ENCODE measurements at regions not wholly inside any gene's neighbourhood (a gene's known extent, or its start where the extent isn't known, plus 50 kb on each side); places are given as distances from the start of the nearest gene placed in this dataset.
"Not testable (repeated sequence)": the region's sequence is repeated elsewhere in the genome, so short reads cannot be mapped to it uniquely, and the experiment has no call there.

GRCh38 chr1:224032608-224033276 lies 81.2 kb upstream of the FBXO28 start:
- not testable (repeated sequence) for H3K27ac ChIP-seq

- not testable (repeated sequence) for H3K27ac ChIP-seq
Measured at GRCh38 chr1:224031986-224032385, 81.9 kb upstream of the FBXO28 start.

GRCh38 chr1:224030257-224030656 lies 83.7 kb upstream of the FBXO28 start:
- H3K27ac ChIP-seq, result not testable (repeated sequence)

GRCh38 chr1:224029286-224030025 lies 84.5 kb upstream of the FBXO28 start:
- not testable (repeated sequence) for H3K27ac ChIP-seq

GRCh38 chr1:224028802-224029201 lies 85.1 kb upstream of the FBXO28 start:
- not testable (repeated sequence) for H3K27ac ChIP-seq

GRCh38 chr1:224023122-224023521 lies 90.8 kb upstream of the FBXO28 start:
- not testable (repeated sequence) for H3K27ac ChIP-seq

- not testable (repeated sequence) for H3K27ac ChIP-seq
Measured at GRCh38 chr1:224022249-224022970, 91.5 kb upstream of the FBXO28 start.

- H3K27ac ChIP-seq, result not testable (repeated sequence)
Measured at GRCh38 chr1:224019866-224020265, 94.0 kb upstream of the FBXO28 start.

GRCh38 chr1:224015782-224016181 lies 98.1 kb upstream of the FBXO28 start:
- not testable (repeated sequence) for H3K27ac ChIP-seq

- TF ChIP-seq ZFX (IDR thresholded peaks at IDR 0.05), result no peak
- no peak for TF ChIP-seq CTCF (conservative IDR thresholded peaks at IDR 0.05)
- no peak overlapping the region for H3K27ac ChIP-seq
Measured at GRCh38 chr1:224014330-224014649, 99.6 kb upstream of the FBXO28 start.

- not testable (repeated sequence) for H3K27ac ChIP-seq
Measured at GRCh38 chr1:224013626-224014329, 100.1 kb upstream of the FBXO28 start.

GRCh38 chr1:224012807-224013434 lies 101.0 kb upstream of the FBXO28 start:
- not testable (repeated sequence) for H3K27ac ChIP-seq

GRCh38 chr1:224012162-224012561 lies 101.7 kb upstream of the FBXO28 start:
- H3K27ac ChIP-seq, result not testable (repeated sequence)

GRCh38 chr1:224011751-224012150 lies 102.2 kb upstream of the FBXO28 start:
- not testable (repeated sequence) for H3K27ac ChIP-seq

- H3K27ac ChIP-seq, result not testable (repeated sequence)
Measured at GRCh38 chr1:224011153-224011552, 102.8 kb upstream of the FBXO28 start.

- H3K27ac ChIP-seq, result not testable (repeated sequence)
Measured at GRCh38 chr1:224005973-224006372, 107.9 kb upstream of the FBXO28 start.

Data from C4-2B (cell line).